Caki2 (cell line): ENCODE measurements at regions not wholly inside any gene's neighbourhood (a gene's known extent, or its start where the extent isn't known, plus 50 kb on each side); places are given as distances from the start of the nearest gene placed in this dataset.
A peak's percentile ranks its signal among the peaks of the same experiment; 100 is the strongest.
"Not testable (repeated sequence)": the region's sequence is repeated elsewhere in the genome, so short reads cannot be mapped to it uniquely, and the experiment has no call there.

Experiments
- DNase-seq: peaks from one replicate; pipeline ENCODE4 v3.0.0-alpha.2; 2015; ENCODE audit warnings: low read depth
- in situ Hi-C: cut with HindIII; loops from 2 replicates; pipeline ENCODE4 v1.10.0; 2016; ENCODE audit warnings: low sequenced_read_pairs, low pct_unique_long_range_greater_than_20kb, mixed read lengths

GRCh38 chr18:12179029-12179428, 75.1 kb upstream of the CIDEA start:
- in situ Hi-C loops, result not testable (repeated sequence)

GRCh38 chr18:12179697-12180577, 74.2 kb upstream of the CIDEA start:
- in situ Hi-C loops, DNase-seq: not testable (repeated sequence)

More at GRCh38 chr18:12179029-12179428, 75.1 kb upstream of the CIDEA start:
- not testable (repeated sequence) for DNase-seq

- DNase-seq, in situ Hi-C loops: not testable (repeated sequence)
Measured at GRCh38 chr18:12198797-12199196, 55.4 kb upstream of the CIDEA start.

GRCh38 chr18:12200186-12200585, 54.0 kb upstream of the CIDEA start:
- peak; percentile 44 for DNase-seq
- in situ Hi-C loops, result not testable (repeated sequence)
